GM19372 (cell line): ENCODE measurements at regions not wholly inside any gene's neighbourhood (a gene's known extent, or its start where the extent isn't known, plus 50 kb on each side); places are given as distances from the start of the nearest gene placed in this dataset.

ENCODE experiments used
- ATAC-seq: cut with Tn5 transposase; IDR thresholded peaks from one replicate; pipeline ENCODE4 v1.9.1; 2021; ENCODE audit warnings: mild to moderate bottlenecking, low read depth, moderate library complexity; ENCODE audit not compliant: unreplicated experiment

DNA sequence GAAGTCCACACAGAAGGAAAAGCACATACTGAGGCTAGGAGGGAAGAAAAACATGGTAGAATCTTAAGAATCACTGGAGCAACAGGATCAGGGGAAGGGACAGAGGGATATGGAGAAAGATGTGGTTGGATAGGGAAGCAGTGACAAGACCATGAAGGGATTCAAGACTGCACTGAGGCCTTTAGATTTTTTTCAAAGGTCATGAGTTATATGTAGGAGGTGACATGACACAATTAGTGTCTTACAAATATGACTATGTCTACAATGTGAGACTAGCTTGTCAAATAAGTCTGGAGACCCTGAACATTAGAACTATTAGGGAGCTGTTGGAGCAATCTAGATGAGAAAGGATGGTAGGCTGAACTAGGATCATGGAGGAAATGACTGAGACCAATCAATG lies 1130.3 kb upstream of the ZEB2 start:
- ATAC-seq: no peak

DNA sequence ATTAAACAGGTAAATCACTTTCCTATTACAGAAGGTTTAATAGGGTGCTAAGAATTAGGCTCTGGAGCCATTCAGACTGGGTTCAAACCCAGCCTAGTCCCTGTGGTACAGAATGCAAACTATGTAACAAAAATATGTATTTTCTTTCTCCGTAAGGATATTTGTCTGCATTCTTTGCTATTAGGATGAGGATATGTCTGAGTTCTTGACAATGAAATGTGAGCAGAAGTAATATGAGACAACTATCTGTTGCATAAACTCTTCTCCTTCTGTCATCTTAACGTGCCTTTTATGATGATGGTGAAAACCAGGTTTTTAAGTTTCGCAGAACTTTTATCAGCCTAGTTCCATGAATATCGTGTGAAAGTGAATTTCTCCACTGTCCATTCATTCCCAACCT lies 1129.1 kb upstream of the ZEB2 start:
- ATAC-seq: no peak

DNA sequence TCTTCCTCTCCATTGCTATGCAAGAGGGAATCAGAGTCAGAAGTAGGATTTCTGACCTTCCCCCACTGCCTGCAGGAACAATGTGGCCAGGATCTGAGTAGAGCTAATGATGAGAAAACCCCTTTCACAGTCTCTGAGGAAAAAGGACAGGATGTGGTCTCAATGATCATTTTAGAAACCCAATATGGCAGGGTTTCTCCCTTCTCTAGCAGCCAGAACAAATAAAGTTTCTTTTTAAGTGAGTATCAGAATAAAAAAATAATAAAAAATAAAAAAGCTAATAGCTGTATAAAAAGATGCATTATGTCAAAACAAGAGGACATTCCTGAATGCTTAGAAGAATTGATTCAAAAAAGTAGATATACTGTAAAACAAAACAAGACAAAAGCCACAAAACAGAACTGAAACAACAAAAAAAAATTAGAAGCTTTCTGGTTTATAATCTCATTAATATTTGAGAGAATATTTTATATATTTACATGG lies 1124.9 kb upstream of the ZEB2 start:
- ATAC-seq: peak; percentile 93

DNA sequence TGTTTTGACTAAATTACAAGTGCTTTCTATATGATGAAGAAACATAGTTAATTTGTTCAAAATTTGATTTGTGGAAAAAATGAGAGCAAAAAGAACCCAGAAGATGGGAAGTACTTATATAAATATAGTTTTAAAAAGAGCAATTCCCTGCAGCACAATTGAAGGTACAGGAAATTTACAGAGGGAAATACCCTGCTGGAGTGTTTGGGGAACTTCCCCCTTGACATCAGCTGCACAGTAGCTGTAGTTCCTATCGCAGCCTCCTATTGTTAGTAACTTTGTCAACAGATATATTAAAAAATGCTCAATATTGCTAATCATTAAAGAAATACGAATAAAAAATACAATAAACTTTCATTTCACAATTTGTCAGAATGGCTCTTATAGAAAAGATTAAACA lies 1118.8 kb upstream of the ZEB2 start:
- ATAC-seq: peak; percentile 59

DNA sequence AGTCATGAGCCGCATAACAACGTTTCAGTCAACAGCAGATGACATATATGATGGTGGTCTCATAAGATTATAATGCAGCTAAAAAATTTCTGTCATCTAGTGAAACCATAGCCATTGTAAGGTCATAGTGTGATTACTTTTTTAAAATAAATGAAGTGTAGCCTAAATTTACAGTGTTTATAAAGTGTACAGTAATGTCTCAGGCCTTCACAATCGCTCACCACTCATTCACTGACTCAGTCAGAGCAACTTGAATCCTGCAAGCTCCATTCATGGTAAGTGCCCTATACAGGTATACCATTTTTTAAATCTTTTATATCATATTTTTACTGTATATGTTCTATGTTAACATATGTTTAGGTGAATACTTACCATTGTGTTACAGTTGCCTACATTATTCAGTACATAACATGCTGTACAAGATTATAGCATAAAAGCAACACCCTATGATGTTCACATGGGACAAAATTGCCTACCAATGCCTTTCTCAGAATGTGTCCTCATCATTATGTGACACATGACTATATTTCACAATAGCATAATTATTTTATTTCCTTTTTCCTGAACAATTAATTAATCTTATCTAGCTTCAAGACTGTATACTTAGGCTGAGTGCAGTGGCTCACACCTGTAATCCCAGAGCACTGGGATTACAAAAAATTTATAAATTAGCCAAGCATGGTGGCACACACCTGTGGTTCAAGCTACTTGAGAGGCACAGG lies 1115.9 kb upstream of the ZEB2 start:
- no peak for ATAC-seq

DNA sequence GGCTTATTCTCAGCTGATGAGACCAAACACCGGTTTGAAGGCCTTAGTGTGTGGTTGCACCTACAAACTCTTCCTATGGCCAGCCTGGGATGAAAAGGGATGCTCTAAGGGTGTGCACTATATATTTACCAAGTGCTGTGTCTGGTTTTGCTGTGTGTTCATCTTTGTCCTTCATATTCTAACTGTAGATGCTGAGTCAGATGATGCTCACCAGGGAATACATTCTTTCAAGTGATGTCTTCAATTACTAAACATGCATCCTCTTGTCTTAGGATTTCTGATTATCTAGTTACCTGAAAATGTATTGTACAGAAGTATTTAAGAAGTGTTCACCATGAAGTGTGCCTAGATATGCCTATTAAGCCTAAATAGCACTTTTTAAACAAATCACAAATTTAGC lies 1111.6 kb upstream of the ZEB2 start:
- ATAC-seq: no peak

DNA sequence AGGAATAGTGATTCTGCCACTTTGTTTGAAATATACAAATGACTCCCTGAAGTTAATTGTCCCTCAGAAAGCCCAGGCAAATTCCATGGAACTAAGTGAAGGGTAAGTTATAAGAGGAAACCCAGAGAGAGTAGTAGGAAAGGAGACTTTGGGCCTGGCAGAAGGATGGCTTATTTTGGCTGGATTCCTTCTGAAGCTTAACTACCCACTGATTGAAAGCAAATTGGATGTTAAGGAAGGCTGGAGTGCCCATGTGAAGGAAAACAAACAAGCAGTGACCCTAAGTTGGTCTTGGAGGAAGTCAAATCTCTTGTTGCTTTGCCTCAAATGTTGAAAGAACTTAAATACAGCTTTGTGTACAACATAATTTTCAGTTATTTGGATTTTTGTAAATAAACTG lies 1106.4 kb upstream of the ZEB2 start:
- no peak for ATAC-seq

DNA sequence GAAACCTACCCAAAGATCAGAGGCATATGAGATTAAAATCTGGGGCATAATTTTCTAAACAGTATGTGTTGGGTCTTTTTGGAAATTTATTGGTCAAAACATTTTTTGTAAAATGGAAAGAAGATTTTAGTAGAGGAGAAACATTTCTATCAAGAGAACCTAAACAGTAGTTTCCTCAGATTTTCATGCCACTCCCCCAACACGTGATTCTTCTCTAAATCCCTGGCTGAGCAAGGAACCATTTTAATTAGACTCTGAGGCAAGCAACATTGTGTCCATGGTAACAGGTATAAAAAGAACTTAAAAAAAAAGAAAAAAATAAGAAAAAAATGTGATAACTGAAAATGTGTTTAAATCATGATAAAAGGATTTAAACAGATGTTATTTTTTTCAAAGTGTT lies 1105.2 kb upstream of the ZEB2 start:
- ATAC-seq: no peak

DNA sequence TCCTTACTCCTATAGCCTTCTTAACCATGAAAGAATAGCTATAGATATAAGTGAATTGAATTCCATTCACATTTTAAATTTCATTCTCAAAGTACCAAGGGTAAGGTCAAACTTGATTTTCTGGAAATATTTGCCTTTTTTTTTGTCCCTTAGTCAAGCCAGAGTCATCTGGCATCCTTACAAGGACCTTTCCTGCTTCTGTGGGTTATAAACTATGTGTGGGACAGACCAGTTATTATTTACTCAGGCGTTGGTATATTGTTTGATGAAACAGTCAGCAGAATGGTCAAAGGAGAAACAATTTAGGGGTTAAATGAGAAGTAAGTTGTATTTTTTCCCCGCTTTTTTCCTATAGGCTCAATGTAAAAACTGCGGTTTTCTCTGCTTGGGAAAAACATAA lies 1103.2 kb upstream of the ZEB2 start:
- no peak for ATAC-seq

DNA sequence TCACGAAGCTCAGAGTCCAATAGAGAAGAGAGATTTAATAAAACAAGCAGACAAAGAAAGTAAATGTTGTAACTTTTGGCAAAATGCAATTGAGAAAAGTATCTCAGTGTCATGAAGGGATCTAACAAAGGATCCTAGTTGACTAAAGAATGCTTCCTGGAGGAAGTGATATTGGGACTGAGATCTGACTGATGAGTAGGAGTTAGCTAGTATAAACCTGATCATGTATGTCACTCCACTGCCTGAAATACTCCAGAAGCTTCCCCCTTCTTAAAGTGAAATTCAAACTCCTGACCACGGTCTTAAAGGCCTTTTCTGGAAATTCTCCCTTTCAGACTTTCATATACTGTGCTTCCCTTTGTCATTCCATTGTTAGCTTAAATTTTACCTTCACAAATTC lies 1102.4 kb upstream of the ZEB2 start:
- no peak for ATAC-seq

DNA sequence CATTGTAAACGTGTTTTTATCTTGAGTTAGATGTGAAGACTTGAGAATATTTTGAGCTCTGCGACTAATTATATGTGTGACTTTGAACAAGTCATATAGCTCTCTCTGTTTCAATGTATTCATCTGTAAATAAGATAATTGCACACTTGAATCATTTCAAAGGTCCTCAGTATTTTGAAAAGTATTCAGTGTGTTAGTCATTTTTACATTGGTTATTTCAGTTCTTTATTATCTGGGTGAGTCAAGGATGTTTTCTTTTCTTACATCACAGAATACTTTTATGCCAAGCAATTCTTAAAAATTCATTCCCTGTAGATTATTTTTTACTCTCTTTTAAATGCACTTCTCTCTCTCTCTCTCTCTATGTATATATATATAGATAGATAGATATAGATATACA lies 1098.0 kb upstream of the ZEB2 start:
- no peak for ATAC-seq

DNA sequence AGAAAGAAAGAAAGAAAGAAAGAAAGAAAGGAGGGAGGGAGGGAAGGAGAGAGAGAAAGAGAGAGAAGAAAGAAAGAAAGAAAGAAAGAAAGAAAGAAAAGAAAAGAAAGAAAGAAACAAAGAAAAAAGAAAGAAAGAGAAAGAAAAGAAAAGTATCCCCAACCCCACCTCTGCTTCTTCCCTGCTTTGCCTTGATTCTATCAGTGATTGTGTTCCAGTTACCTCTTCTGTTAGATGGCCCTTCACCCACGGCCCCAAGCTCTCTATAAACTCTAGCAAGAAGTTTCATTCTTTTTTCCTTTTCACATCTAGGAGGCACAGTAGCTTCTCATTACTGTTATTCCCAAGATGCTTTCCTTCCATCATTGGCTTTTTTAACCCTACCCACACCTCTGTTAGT lies 1097.5 kb upstream of the ZEB2 start:
- no peak for ATAC-seq

DNA sequence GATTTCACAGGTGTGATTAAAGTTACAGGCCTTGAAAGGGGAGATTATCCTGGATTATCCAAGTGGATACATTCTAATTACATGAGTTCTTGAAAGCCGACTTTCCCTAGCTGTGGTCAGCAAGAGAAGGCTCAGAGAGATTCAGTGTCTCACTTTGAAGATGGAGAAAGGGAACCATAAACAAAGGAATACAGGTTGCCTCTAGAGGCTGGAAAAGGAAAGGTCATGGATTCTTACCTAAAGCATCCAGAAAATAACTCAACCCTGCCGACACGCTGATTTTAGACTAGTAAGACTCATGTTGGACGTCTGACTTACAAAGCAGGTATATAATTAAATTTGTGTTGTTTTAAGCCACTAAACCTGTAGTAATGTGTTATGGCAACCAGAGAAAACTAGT lies 1095.7 kb upstream of the ZEB2 start:
- no peak for ATAC-seq

DNA sequence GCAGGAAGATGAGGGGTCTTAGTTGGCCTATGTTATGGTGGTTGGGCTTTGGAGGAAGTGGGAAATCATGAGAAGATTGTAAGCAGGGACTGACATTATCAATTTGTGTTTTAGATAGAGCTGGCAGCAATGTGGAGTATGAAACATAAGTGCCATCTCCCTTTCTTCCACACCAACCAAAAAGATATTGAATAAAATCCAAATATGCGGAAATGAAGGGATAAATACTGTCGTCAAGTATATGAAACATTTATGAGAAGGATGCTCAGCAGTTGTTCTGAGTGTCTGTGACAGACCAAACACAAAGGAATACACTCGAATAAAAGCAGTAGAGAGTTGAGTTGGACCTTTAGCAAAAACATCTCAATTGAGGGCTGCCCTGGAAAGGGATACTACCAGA lies 1090.0 kb upstream of the ZEB2 start:
- no peak for ATAC-seq

DNA sequence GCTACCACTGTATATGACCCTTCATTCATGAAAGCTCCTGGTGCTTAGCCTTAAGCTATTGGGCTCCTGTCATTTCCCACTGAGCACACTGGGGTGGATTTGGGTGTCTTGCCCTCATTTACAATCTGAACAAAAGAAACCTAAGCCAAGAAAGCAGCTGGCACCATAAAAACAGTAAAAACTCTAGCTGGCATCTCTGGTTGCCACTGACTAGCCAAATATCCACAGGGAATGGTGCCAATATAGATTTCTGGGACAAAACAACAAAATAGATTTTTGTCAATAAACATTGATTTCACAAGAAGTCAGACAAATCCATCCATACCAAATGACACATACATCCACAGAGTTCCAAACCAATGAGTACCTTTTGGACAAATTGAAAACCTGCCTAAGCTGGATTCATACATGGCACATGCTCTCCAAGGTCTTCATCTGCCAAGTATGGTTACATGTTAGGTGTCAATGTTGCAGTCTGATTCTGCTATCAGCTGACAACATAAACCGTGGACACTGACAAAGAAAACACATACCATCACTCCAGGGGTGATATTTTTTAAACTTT lies 1081.5 kb upstream of the ZEB2 start:
- ATAC-seq: no peak

DNA sequence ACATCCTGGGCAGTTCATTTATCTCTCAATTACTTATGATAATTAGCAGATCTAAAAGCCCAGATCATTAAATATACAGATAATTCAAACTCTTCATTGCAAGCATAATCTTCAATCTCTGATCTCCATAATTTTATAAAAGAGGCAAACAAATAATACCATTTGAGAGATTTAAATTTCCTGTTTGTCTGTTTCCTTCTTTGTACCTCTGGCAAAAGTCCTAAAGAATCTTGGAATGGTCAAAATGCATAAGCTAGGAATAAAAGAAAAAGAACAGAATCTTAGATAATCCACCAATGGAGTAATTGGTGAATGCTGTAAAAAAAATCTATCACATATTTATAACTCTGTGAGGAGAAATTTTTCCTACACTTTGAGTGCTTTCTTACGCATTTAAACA lies 1080.9 kb upstream of the ZEB2 start:
- ATAC-seq: no peak

DNA sequence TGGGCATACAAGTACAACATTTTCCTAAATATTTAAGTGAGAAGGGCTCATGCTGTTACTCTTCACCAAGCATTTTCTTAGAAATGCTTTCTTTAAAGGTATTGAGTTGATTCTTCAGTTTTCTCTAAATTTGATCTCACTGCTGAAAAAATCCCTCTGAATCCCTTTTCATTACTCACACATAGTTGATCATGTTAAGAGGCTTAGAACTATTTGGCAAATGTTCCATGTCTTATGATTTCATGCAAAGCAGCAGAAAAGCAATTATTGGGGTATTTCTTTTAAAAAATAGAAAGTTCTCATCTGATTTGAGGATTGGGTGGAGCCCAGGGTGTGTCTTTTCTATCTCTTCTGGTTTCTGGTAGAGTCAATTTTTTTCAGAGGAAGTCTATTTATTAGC lies 1079.8 kb upstream of the ZEB2 start:
- ATAC-seq: no peak

DNA sequence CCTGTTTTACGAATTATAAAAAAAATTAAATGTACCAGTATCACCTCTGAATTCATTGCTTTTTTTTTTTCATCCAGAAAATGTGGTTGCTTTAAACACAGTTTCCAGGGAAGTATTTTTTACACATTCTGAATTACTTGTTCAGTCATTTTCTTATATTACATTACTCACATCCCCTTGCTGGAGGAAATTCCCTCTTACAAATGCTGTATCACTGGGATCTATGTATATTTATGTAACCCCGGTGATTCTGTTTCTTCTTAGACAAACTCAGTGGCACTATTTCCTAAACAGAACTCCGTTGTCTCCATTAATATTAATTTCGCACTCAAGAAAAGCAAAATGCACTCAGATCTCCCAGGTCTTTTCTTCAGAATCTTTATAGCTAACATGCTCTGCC lies 1078.5 kb upstream of the ZEB2 start:
- ATAC-seq: no peak

DNA sequence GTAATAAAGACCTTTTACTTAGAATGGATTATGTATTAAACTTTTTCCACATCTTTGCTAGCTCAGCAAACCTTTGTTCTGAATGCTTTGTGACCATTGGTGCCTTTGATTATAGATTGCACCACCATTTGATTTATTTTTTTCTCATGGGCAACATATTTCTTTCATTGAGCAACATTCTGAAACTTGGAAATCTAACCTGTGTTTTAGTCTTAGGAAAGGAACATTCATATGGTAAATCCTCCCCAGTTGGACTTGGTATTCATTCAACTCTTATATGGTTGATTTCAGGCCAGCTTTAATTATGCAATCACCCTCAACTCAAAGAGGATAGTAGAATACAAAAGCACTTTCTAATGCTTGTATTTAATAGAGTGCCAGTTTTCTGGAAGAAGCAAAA lies 1077.9 kb upstream of the ZEB2 start:
- no peak for ATAC-seq

DNA sequence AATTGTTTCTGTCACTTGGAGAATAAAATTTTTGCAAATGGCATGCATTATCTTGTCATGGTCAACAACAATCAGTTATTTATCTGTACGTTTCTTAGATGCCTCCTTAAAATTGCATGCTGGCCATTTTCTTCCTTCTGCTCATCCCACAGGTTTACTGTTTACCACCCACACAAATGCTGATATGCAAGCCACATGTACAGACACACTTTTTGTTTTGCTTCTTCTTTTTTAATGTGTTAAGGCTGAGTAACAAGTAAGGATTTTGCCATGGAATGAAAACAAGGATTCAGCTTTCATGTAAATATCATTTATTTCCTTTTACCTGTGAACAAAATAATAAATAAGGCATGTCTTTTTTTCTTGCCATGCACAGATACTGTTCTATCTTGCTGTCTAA lies 1077.1 kb upstream of the ZEB2 start:
- no peak for ATAC-seq

DNA sequence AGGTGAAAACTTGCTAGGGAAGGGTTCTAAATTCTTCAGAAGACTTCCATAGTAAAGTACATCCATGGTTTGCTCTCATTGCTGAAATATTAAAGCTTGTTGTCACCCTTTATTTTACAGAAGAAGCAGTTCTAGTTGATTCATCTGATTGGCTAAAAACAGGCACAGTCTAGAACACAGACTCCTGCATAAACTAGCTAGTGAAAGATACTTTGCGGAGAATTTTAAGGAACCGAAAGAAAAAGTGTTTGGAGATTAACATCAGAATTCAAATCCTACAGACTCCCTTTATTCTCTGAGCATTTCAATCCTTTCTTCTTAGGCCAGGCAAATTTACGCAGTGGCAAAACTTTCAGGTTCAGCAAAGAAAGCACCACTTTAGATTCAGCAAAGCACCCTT lies 1076.5 kb upstream of the ZEB2 start:
- no peak for ATAC-seq

DNA sequence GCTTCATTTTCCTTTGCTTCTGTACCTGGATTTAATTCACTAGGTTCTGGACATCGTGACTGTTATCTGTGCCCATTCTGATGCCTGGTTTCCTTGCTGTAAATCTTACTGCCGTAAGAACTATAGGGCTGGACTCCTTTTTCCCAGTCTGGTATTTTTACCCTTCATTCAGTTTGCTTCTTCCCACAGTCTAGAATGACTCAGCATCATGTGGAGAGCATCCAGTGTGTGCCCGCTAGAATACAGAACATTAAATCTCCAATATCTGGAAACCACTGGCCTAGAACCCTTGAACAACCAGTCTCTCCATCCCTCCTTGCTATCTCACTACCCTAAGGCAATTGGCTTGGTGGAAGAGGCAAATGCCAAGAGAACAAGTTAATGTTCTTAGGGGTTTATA lies 1075.4 kb upstream of the ZEB2 start:
- ATAC-seq: no peak
